ENCODE measurements at regions not wholly inside any gene's neighbourhood (a gene's known extent, or its start where the extent isn't known, plus 50 kb on each side); places are given as distances from the start of the nearest gene placed in this dataset.

GRCh38 chr6:164882236-164882635 is 427.2 kb downstream of the C6orf118 start:
- intact Hi-C loops (cut with micrococcal nuclease) = no loop called here
- H3K36me3 Mint-ChIP-seq (ENCODE audit: insufficient read depth, unreplicated experiment) = no peaks in the 10 kb centered on the region
- DNase-seq (ENCODE audit: unreplicated experiment) = no peak
- no peaks in the 10 kb centered on the region for H3K27me3 Mint-ChIP-seq (ENCODE audit: insufficient read depth, unreplicated experiment)
- BruUV-seq (replicated peaks) = no TSS peak
- no peak overlapping the region for H3K27ac Mint-ChIP-seq (ENCODE audit: low read depth, unreplicated experiment)
- no peaks in the 10 kb centered on the region for H3K4me1 Mint-ChIP-seq (ENCODE audit: insufficient read depth, unreplicated experiment)
- POLR2A ChIA-PET = no interaction called here
- no peak overlapping the region for H3K4me3 Mint-ChIP-seq (ENCODE audit: unreplicated experiment)
- TF ChIP-seq CTCF (IDR thresholded peaks at IDR 0.05; ENCODE audit: unreplicated experiment) = no peak
- no peaks in the 10 kb centered on the region for H3K9me3 Mint-ChIP-seq (ENCODE audit: unreplicated experiment)
- CTCF ChIA-PET = no interaction called here

GRCh38 chr6:164871783-164872182 is 437.6 kb downstream of the C6orf118 start:
- ChIA-PET CTCF (interaction anchor here (0.6 kb wide), 1 partner anchor 1377 kb away, joined by 4 read pairs; no protein-coding TSS in a partner anchor), POLR2A (interaction anchor here (1.1 kb wide), 1 partner anchor 16 kb away, joined by 3 read pairs; no protein-coding TSS in a partner anchor)
- TF ChIP-seq CTCF (IDR thresholded peaks at IDR 0.05; ENCODE audit: unreplicated experiment) = no peak
- DNase-seq (ENCODE audit: unreplicated experiment) = no peak
- no peak overlapping the region for H3K4me3 Mint-ChIP-seq (ENCODE audit: unreplicated experiment)
- H3K9me3 Mint-ChIP-seq (ENCODE audit: unreplicated experiment) = no peaks in the 10 kb centered on the region
- H3K27ac Mint-ChIP-seq (ENCODE audit: low read depth, unreplicated experiment) = no peak overlapping the region
- peaks cover 7% of the 10 kb centered on the region for H3K36me3 Mint-ChIP-seq (ENCODE audit: insufficient read depth, unreplicated experiment)
- intact Hi-C loops (cut with micrococcal nuclease) = no loop called here
- BruUV-seq (replicated peaks) = no TSS peak
- no peaks in the 10 kb centered on the region for H3K4me1 Mint-ChIP-seq (ENCODE audit: insufficient read depth, unreplicated experiment)
- no peaks in the 10 kb centered on the region for H3K27me3 Mint-ChIP-seq (ENCODE audit: insufficient read depth, unreplicated experiment)

- no peak overlapping the region for H3K4me3 Mint-ChIP-seq (ENCODE audit: unreplicated experiment)
- intact Hi-C loops (cut with micrococcal nuclease) = no loop called here
- no TSS peak for BruUV-seq (replicated peaks)
- no peak for TF ChIP-seq CTCF (IDR thresholded peaks at IDR 0.05; ENCODE audit: unreplicated experiment)
- POLR2A ChIA-PET = no interaction called here
- DNase-seq (ENCODE audit: unreplicated experiment) = peak; percentile 9
- H3K36me3 Mint-ChIP-seq (ENCODE audit: insufficient read depth, unreplicated experiment) = peaks cover 7% of the 10 kb centered on the region
- no peaks in the 10 kb centered on the region for H3K27me3 Mint-ChIP-seq (ENCODE audit: insufficient read depth, unreplicated experiment)
- no peaks in the 10 kb centered on the region for H3K9me3 Mint-ChIP-seq (ENCODE audit: unreplicated experiment)
- CTCF ChIA-PET = no interaction called here
- H3K27ac Mint-ChIP-seq (ENCODE audit: low read depth, unreplicated experiment) = no peak overlapping the region
- no peaks in the 10 kb centered on the region for H3K4me1 Mint-ChIP-seq (ENCODE audit: insufficient read depth, unreplicated experiment)
Observed at GRCh38 chr6:164870164-164870563, 439.2 kb downstream of the C6orf118 start.

GRCh38 chr6:164861967-164862366 is 447.4 kb downstream of the C6orf118 start:
- Mint-ChIP-seq H3K4me1 (ENCODE audit: insufficient read depth, unreplicated experiment) (peaks cover 8% of the 10 kb centered on the region), H3K4me3 (ENCODE audit: unreplicated experiment) (no peak overlapping the region), H3K9me3 (ENCODE audit: unreplicated experiment) (no peaks in the 10 kb centered on the region), H3K36me3 (ENCODE audit: insufficient read depth, unreplicated experiment) (no peaks in the 10 kb centered on the region), H3K27me3 (ENCODE audit: insufficient read depth, unreplicated experiment) (no peaks in the 10 kb centered on the region), H3K27ac (ENCODE audit: low read depth, unreplicated experiment) (no peak overlapping the region)
- CTCF ChIA-PET = no interaction called here
- POLR2A ChIA-PET = interaction anchor here (0.6 kb wide), 2 partner anchors 540 to 579 kb away, joined by 3 to 5 read pairs; no protein-coding TSS in a partner anchor
- intact Hi-C loops (cut with micrococcal nuclease) = loop anchor here (10.0 kb wide), 1 partner anchor 117 kb away; no protein-coding TSS in a partner anchor
- BruUV-seq (replicated peaks) = no TSS peak
- no peak for DNase-seq (ENCODE audit: unreplicated experiment)
- TF ChIP-seq CTCF (IDR thresholded peaks at IDR 0.05; ENCODE audit: unreplicated experiment) = no peak
